A673 (cell line): ENCODE measurements at regions not wholly inside any gene's neighbourhood (a gene's known extent, or its start where the extent isn't known, plus 50 kb on each side); places are given as distances from the start of the nearest gene placed in this dataset.

Experiments
- CTCF ChIP-seq: fragments of 300-800, 200-600 bp; sonication (generic); conservative IDR thresholded peaks from 2 replicates; pipeline ENCODE4 v1.5.1; 2017; ENCODE audit warnings: low read depth, mild to moderate bottlenecking, antibody characterized with exemption, low read length, moderate library complexity, mixed read lengths
- EZH2 ChIP-seq: fragments of 200-600 bp; sonication (generic); IDR thresholded peaks from 2 replicates; pipeline ENCODE4 v1.6.1; 2017; ENCODE audit warnings: borderline replicate concordance, low read depth, mild to moderate bottlenecking, mixed read lengths, antibody characterized with exemption, low read length; ENCODE audit not compliant: poor library complexity, severe bottlenecking

DNA sequence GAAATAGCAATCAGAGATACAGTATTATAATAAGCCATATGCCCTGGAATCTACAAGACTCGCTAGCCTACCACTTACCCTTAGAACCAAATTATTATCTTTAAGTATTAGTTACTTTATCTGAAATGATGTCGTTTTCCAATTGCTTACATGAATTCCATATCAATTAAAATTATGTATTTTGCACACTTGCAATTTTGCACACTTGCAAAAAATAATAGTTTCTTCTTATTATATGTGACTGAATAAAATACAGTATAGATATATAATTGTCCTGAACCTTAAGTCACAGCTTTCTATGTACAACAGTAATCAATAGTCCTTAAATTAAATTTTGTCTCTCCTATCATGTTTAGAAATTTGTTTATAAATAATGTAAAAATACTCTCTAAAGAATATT is 2095.1 kb downstream of the NCAM2 start:
- TF ChIP-seq CTCF (no peak), EZH2 (no peak)
